IMR-90 (cell line): ENCODE measurements at regions not wholly inside any gene's neighbourhood (a gene's known extent, or its start where the extent isn't known, plus 50 kb on each side); places are given as distances from the start of the nearest gene placed in this dataset.
A peak's percentile ranks its signal among the peaks of the same experiment; 100 is the strongest.

Source experiments
- ATAC-seq: fragments of 200-7000 bp; cut with Tn5 transposase; 2 replicates; pipeline ENCODE4 v1.9.1; 2020; ENCODE audit warnings: low read depth, mild to moderate bottlenecking, moderate library complexity
- BruUV-seq: library from RNA; stranded (reverse); fragments of 400-500 nt; replicated peaks from 2 replicates; lab custom pipeline; 2021; lab: Mats Ljungman, UMichigan
- CTCF ChIA-PET: fragments of 300-600 bp; formaldehyde crosslinking; extraction: SDS; loops from one replicate; lab custom pipeline; 2021; ENCODE audit warnings: antibody characterized with exemption; lab: Yijun Ruan, JAX
- POLR2A ChIA-PET: fragments of 300-600 bp; sonication (Branson Sonifier 250); formaldehyde crosslinking; loops from one replicate; lab custom pipeline; 2022; ENCODE audit warnings: antibody characterized with exemption; ENCODE audit not compliant: unreplicated experiment; lab: Charles Lee
- DNase-seq: peaks from one replicate; pipeline ENCODE4 v3.0.0; 2013
- H2AFZ ChIP-seq: replicated peaks from 2 replicates; pipeline ENCODE3; 2013; ENCODE audit warnings: low read length, mild to moderate bottlenecking; ENCODE audit not compliant: poor library complexity
- H2AK5ac ChIP-seq: 2 replicates; pipeline ENCODE4 v1.6.1; 2013; ENCODE audit warnings: low read depth, low read length, inconsistent platforms
- H2AK9ac ChIP-seq: replicated peaks from 2 replicates; pipeline ENCODE3; 2013; ENCODE audit warnings: mild to moderate bottlenecking, low read depth, low read length, moderate library complexity; ENCODE audit not compliant: poor library complexity
- H2BK120ac ChIP-seq: 2 replicates; pipeline ENCODE4 v1.6.1; 2013; ENCODE audit warnings: low read depth, low read length, inconsistent platforms
- H2BK15ac ChIP-seq: 3 replicates; pipeline ENCODE4 v1.6.1; 2013; ENCODE audit warnings: low read depth, low read length, inconsistent platforms
- H2BK20ac ChIP-seq: 2 replicates; pipeline ENCODE4 v1.6.1; 2013; ENCODE audit warnings: low read depth, mild to moderate bottlenecking, inconsistent platforms, low read length, moderate library complexity
- H2BK5ac ChIP-seq: 2 replicates; pipeline ENCODE4 v1.6.1; 2013; ENCODE audit warnings: mild to moderate bottlenecking, low read depth, low read length, inconsistent platforms; ENCODE audit not compliant: poor library complexity, severe bottlenecking
- H3K14ac ChIP-seq: replicated peaks from 2 replicates; pipeline ENCODE4 v1.6.1; 2013; ENCODE audit warnings: low read depth, low read length, inconsistent platforms
- H3K18ac ChIP-seq: 2 replicates; pipeline ENCODE4 v1.6.1; 2013; ENCODE audit warnings: low read depth, low read length, control low read depth
- H3K23ac ChIP-seq: 2 replicates; pipeline ENCODE4 v1.6.1; 2013; ENCODE audit warnings: low read depth, low read length, inconsistent platforms
- H3K27ac ChIP-seq: 2 replicates; pipeline ENCODE4 v1.5.1; 2013; ENCODE audit warnings: mild to moderate bottlenecking, control low read depth, low read length; ENCODE audit not compliant: insufficient read depth
- H3K27me3 ChIP-seq: 2 replicates; pipeline ENCODE4 v1.6.1; 2013; ENCODE audit warnings: low read length; ENCODE audit not compliant: control insufficient read depth, insufficient read depth
- H3K36me3 ChIP-seq: 2 replicates; pipeline ENCODE4 v1.6.1; 2013; ENCODE audit warnings: low read length, mixed read lengths; ENCODE audit not compliant: control insufficient read depth, insufficient read depth
- H3K4ac ChIP-seq: 2 replicates; pipeline ENCODE4 v1.6.1; 2013; ENCODE audit warnings: low read depth, low read length, inconsistent platforms
- H3K4me1 ChIP-seq: 2 replicates; pipeline ENCODE4 v1.6.1; 2013; ENCODE audit warnings: low read length, mixed read lengths; ENCODE audit not compliant: control insufficient read depth, insufficient read depth
- H3K4me2 ChIP-seq: 2 replicates; pipeline ENCODE4 v1.6.1; 2013; ENCODE audit warnings: low read depth, mild to moderate bottlenecking, control low read depth, low read length, moderate library complexity
- H3K4me3 ChIP-seq: 2 replicates; pipeline ENCODE4 v1.5.1; 2013; ENCODE audit warnings: low read depth, mild to moderate bottlenecking, control low read depth, low read length, moderate library complexity; ENCODE audit not compliant: insufficient read depth
- H3K56ac ChIP-seq: 2 replicates; pipeline ENCODE4 v1.6.1; 2013; ENCODE audit warnings: low read length, inconsistent platforms; ENCODE audit not compliant: insufficient read depth; ENCODE audit errors: extremely low read depth
- H3K79me1 ChIP-seq, 2 experiments: 2 replicates each; pipeline ENCODE4 v1.6.1; 2013; ENCODE audit warnings: low read length in 2 of 2, inconsistent platforms in 1 of 2, low read depth in 1 of 2
- H3K9ac ChIP-seq: 2 replicates; pipeline ENCODE4 v1.6.1; 2013; ENCODE audit warnings: low read depth, low read length, control low read depth
- H3K9me1 ChIP-seq: 2 replicates; pipeline ENCODE4 v1.6.1; 2013; ENCODE audit warnings: low read length, inconsistent platforms; ENCODE audit not compliant: insufficient read depth
- H3K9me3 ChIP-seq: 2 replicates; pipeline ENCODE4 v1.6.1; 2013; ENCODE audit warnings: low read length; ENCODE audit not compliant: control insufficient read depth, insufficient read depth
- H4K20me1 ChIP-seq: 2 replicates; pipeline ENCODE4 v1.6.1; 2013; ENCODE audit warnings: low read length, inconsistent platforms; ENCODE audit not compliant: insufficient read depth
- H4K5ac ChIP-seq: 2 replicates; pipeline ENCODE4 v1.6.1; 2013; ENCODE audit warnings: mild to moderate bottlenecking, low read depth, low read length, control low read depth
- H4K8ac ChIP-seq, 2 experiments: 2 replicates each; pipeline ENCODE4 v1.6.1; 2013; ENCODE audit warnings: low read depth in 2 of 2, low read length in 2 of 2, control low read depth in 1 of 2, inconsistent platforms in 1 of 2
- H4K91ac ChIP-seq: 2 replicates; pipeline ENCODE4 v1.6.1; 2013; ENCODE audit warnings: low read depth, low read length, inconsistent platforms; ENCODE audit not compliant: insufficient read depth
- CEBPB ChIP-seq: IDR thresholded peaks from 2 replicates; pipeline ENCODE4 v1.6.1; 2012; ENCODE audit warnings: low read depth, low read length, improper control_type of control experiment
- MAZ ChIP-seq: IDR thresholded peaks from 2 replicates; pipeline ENCODE4 v1.6.1; 2012; ENCODE audit warnings: low read depth, mild to moderate bottlenecking, low read length, improper control_type of control experiment, moderate library complexity, borderline replicate concordance
- WGBS, 2 experiments: methylation state at CpG; one replicate each; pipeline versions ENCODE4 v1.1.5 to v1.1.7; 2013; ENCODE audit warnings: missing lambda C conversion rate in 2 of 2; ENCODE audit not compliant: insufficient read length in 1 of 2; ENCODE audit errors: extremely low coverage in 2 of 2; 5-methylcytosine and 5-hydroxymethylcytosine counted together
- dilution Hi-C: fragments of 300-500 bp; cut with HindIII; formaldehyde crosslinking; loops from one replicate; pipeline ENCODE4 v1.14.3; 2018; ENCODE audit warnings: low sequenced_read_pairs; ENCODE audit not compliant: unreplicated experiment
- in situ Hi-C: fragments of 300-500 bp; cut with MboI; formaldehyde crosslinking; loops from 3 replicates; pipeline ENCODE4 v1.14.3; 2019; ENCODE audit warnings: low sequenced_read_pairs, inconsistent platforms, mixed read lengths
- intact Hi-C: fragments of 100-400 bp; cut with micrococcal nuclease; formaldehyde crosslinking; loops from 2 replicates; pipeline ENCODE4 v1.10.0; 2022

DNA sequence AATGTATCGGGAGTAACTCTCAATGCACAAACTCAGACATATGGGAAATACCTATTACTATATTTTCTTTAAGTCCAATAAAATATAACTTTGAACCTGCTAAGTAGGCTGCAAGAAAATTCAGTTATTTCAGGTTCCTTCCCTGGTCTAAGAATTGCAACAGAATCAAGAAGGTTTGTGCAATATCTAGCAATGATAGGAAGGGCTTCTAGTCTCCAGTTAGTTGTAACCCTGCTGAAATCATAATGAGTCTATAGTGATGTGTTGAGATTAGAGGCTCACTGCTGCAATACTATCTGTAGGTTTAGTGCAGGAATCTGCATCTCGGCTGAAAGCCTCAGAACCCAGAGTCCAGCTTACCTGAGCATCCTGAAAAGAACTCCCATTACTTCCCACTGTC, 110.5 kb downstream of the PMP22 start:
- Histone ChIP-seq H3K4ac (no peak overlapping the region), H3K9ac (no peak overlapping the region), H3K14ac (no peak overlapping the region), H2AK9ac (no peak overlapping the region), H2BK15ac (no peak overlapping the region), H3K9me1 (no peaks in the 10 kb centered on the region), H4K5ac (no peak overlapping the region), H2BK20ac (no peak overlapping the region; the same call in 1 of the 2 replicates), H3K27me3 (peaks cover 5% of the 10 kb centered on the region; the same call in 1 of the 2 replicates), H3K27ac (no peak overlapping the region), H3K23ac (no peak overlapping the region), H2AFZ (no peak overlapping the region), H3K79me1 (no peaks in the 10 kb centered on the region), H3K36me3 (no peaks in the 10 kb centered on the region), H3K4me3 (no peak overlapping the region), H2BK120ac (no peak overlapping the region), H3K18ac (no peak overlapping the region), H2AK5ac (no peak overlapping the region), H3K4me1 (no peaks in the 10 kb centered on the region), H3K56ac (no peak overlapping the region), H4K8ac (no peak overlapping the region), H4K91ac (no peak overlapping the region), H3K4me2 (no peak overlapping the region), H2BK5ac (no peak overlapping the region), H3K9me3 (no peaks in the 10 kb centered on the region), H4K20me1 (no peaks in the 10 kb centered on the region)
- in situ Hi-C loops, result no loop called here
- WGBS, 2 experiments, result no CpG with 5 or more reads among the region's 2 CpGs
- BruUV-seq, result no TSS peak
- CTCF ChIA-PET, result interaction anchor here (0.8 kb wide), 1 partner anchor 238 kb away, joined by 3 read pairs; no protein-coding TSS in a partner anchor
- POLR2A ChIA-PET, result no interaction called here
- dilution Hi-C loops, result no loop called here
- DNase-seq (peak; percentile 3), ATAC-seq (no peak)
- TF ChIP-seq CEBPB (peak; percentile 78), MAZ (no peak)
- intact Hi-C loops, result loop anchor here (5.0 kb wide), 3 partner anchors 227 to 1557 kb away; no protein-coding TSS in a partner anchor
